ENCODE measurements at regions not wholly inside any gene's neighbourhood (a gene's known extent, or its start where the extent isn't known, plus 50 kb on each side); places are given as distances from the start of the nearest gene placed in this dataset.

DNA sequence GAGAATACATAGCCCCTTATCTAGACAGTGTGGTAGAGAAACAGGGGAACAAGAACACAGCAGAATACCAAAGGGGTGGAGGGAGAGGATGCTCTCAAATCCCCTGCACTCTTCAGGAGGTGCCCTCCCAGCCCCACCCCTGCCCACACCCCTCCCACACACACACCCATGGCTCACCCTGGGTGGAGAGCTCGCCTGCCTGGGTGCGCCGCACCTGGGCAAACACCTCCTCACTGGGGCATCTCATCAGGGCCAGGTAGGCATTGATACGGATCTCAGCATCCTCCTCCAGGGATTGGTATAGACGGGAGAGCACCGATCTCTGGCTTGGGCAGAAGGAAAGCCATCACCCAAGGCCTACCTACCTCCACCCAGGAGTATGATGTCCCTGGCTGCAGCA lies 95.2 kb downstream of the LITAF start:
- H3K27me3 Mint-ChIP-seq: no peaks in the 10 kb centered on the region

DNA sequence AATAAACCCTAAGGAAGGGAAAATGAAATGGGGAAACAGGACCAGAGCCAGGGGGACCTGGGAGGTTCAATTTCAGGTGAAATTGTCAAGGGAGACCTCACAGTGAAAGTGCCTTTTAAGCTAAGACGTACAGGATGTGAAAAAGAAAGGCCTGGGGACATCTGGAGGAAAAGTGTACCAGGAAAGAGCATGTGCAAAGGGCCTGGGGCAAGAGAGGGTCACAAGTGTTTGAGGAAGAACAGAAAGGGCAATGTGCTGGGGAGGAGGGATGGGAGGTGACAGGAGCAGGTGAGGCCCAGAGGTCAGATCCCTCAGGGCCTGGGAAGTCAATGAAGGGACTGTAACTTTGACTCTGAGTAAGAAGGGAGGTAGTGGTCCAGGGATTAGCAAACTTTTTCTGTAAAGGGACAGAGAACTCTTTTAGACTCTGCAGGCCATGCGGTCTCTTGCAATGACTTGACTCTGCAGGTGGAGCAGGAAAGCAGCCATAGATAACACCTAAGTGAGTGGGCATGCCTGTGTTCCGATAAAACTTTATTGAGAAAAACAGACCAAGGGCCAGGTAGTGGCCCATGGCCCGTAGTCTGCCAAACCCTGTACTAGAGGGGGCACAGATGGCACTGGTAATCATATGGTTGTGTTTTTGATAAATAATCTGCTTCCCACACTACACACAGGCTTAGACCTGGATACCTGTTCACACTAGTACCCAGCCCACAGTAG lies 93.8 kb downstream of the LITAF start:
- ATAC-seq: no peak
- no peaks in the 10 kb centered on the region for H3K27me3 Mint-ChIP-seq
- H3K4me1 Mint-ChIP-seq: peaks cover 27% of the 10 kb centered on the region
- no peak overlapping the region for H3K4me3 Mint-ChIP-seq
- H3K27ac Mint-ChIP-seq: no peak overlapping the region
- H3K36me3 Mint-ChIP-seq: peaks cover 7% of the 10 kb centered on the region
- no peaks in the 10 kb centered on the region for H3K9me3 Mint-ChIP-seq

More for the DNA sequence above, 95.2 kb downstream of the LITAF start:
- Mint-ChIP-seq H3K27ac (no peak overlapping the region), H3K36me3 (peaks cover 7% of the 10 kb centered on the region), H3K4me3 (no peak overlapping the region), H3K4me1 (peaks cover 13% of the 10 kb centered on the region), H3K9me3 (no peaks in the 10 kb centered on the region)
- ATAC-seq: no peak

DNA sequence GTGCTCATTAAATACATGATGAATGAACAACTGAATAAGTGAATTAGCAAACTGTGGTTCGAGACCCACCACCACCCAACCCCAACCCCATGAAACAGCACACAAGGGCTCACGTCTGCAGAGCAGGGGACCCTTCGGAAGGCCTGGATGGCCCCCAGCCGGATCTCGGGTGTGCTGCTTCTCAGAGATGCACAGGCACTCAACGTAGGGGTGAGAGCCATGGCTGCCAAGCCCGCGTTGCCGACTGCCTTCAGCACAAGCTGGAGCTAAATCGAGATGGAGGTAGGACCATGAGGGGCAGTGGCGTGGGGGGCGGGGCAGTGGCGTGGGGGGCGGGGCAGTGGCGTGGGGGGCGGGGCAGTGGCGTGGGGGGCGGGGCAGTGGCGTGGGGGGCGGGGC lies 93.2 kb downstream of the LITAF start:
- no peaks in the 10 kb centered on the region for H3K27me3 Mint-ChIP-seq
- no peak overlapping the region for H3K27ac Mint-ChIP-seq
- no peak for ATAC-seq
- H3K36me3 Mint-ChIP-seq: peaks cover 7% of the 10 kb centered on the region
- no peaks in the 10 kb centered on the region for H3K9me3 Mint-ChIP-seq
- peaks cover 28% of the 10 kb centered on the region for H3K4me1 Mint-ChIP-seq
- no peak overlapping the region for H3K4me3 Mint-ChIP-seq

DNA sequence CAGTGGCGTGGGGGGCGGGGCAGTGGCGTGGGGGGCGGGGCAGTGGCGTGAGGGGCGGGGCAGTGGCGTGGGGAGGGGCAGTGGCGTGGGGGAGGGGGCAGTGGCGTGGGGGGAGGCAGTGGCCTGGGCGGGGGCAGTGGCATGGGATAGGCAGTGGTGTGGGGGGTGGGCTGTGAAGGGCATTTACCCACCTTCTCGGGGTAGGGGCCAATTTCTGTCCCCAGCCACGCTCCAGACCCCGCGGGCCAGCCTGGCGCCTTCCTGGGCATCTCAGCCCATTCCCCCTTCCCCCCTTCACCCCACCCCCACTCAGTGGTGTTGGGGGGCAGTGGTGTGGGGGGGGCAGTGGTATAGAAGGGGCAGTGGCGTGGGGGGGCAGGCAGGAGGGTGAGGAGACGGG lies 92.7 kb downstream of the LITAF start:
- Mint-ChIP-seq H3K4me3 (no peak overlapping the region), H3K4me1 (peaks cover 33% of the 10 kb centered on the region), H3K27ac (no peak overlapping the region), H3K36me3 (peaks cover 7% of the 10 kb centered on the region), H3K9me3 (no peaks in the 10 kb centered on the region), H3K27me3 (no peaks in the 10 kb centered on the region)
- ATAC-seq: peak; percentile 47

DNA sequence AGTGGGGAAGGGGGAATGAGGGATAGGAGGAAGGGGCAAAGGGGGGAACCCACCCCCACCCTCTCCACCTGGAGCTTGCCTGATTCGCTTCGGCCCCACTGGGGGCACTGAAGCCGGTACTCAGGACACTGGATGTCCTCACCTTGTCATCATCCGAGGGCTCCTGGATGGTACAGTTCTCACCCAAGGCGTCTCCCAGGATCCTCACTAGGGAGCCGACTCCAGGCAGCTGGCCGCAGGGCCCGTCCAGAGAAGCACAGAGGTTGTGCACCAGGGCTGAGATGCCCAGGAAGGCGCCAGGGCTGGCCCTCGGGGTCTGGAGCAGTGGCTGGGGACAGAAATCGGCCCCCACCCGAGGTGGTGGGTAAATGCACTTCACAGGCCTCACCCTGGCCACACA lies 92.3 kb downstream of the LITAF start:
- Mint-ChIP-seq H3K36me3 (peaks cover 7% of the 10 kb centered on the region), H3K27ac (no peak overlapping the region), H3K27me3 (no peaks in the 10 kb centered on the region), H3K4me1 (peaks cover 36% of the 10 kb centered on the region), H3K4me3 (no peak overlapping the region), H3K9me3 (no peaks in the 10 kb centered on the region)
- no peak for ATAC-seq

GRCh38 chr16:11495066-11495407 lies 91.7 kb downstream of the LITAF start:
- peak overlapping the region; percentile 69 for H3K27ac Mint-ChIP-seq
- H3K4me3 Mint-ChIP-seq: no peak overlapping the region
- peaks cover 7% of the 10 kb centered on the region for H3K36me3 Mint-ChIP-seq
- H3K9me3 Mint-ChIP-seq: no peaks in the 10 kb centered on the region
- no peaks in the 10 kb centered on the region for H3K27me3 Mint-ChIP-seq
- H3K4me1 Mint-ChIP-seq: peaks cover 41% of the 10 kb centered on the region
- ATAC-seq: no peak
